NCI-H748 treated with DMSO at 0.1 percent for 48 hours (cell line): ENCODE measurements at regions not wholly inside any gene's neighbourhood (a gene's known extent, or its start where the extent isn't known, plus 50 kb on each side); places are given as distances from the start of the nearest gene placed in this dataset.

ENCODE experiments used
- DNase-seq: peaks from one replicate; lab custom pipeline; 2025; lab: John Stamatoyannopoulos, UW

DNA sequence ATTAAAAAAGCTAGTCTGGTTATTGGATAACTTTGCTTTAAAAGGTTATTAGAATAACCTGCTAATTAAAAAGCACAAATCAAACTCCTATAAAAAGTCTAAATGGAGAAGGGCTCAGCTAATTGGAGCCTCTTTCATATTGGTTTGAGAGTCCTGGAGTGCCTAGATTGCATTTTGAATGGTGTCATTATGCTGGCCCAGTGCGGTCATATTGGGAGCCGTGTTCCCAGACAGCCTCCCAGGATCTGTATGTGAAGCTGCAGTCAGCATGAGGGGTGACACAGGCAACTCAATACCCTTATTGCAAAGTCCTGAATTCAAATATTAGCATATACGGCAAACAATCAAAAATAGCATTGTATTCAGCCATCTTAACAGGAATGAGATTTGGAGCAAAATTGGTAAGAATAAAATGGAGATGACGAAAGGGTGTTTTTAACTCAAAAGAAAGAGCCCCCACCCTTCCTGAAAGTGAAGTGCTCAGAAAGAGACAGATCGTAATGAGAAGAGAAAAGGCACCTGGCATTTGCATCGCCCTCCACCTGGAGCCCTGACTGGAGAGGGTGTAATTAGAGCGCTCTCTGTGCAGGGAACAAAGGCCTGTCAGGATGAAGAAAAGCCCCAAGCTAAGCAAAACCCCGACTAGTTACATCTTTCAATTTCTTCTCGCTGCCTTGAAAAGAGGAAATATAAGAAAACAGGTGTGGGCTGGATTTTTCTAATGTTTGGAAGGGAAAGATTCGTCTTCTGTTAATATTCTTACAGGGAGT lies 621.0 kb upstream of the ADAMTS16 start:
- peak; percentile 96 for DNase-seq

- no peak for DNase-seq
Observed at GRCh38 chr5:4520559-4520958, 619.6 kb upstream of the ADAMTS16 start.

- no peak for DNase-seq
Observed at GRCh38 chr5:4523038-4523437, 617.1 kb upstream of the ADAMTS16 start.

DNA sequence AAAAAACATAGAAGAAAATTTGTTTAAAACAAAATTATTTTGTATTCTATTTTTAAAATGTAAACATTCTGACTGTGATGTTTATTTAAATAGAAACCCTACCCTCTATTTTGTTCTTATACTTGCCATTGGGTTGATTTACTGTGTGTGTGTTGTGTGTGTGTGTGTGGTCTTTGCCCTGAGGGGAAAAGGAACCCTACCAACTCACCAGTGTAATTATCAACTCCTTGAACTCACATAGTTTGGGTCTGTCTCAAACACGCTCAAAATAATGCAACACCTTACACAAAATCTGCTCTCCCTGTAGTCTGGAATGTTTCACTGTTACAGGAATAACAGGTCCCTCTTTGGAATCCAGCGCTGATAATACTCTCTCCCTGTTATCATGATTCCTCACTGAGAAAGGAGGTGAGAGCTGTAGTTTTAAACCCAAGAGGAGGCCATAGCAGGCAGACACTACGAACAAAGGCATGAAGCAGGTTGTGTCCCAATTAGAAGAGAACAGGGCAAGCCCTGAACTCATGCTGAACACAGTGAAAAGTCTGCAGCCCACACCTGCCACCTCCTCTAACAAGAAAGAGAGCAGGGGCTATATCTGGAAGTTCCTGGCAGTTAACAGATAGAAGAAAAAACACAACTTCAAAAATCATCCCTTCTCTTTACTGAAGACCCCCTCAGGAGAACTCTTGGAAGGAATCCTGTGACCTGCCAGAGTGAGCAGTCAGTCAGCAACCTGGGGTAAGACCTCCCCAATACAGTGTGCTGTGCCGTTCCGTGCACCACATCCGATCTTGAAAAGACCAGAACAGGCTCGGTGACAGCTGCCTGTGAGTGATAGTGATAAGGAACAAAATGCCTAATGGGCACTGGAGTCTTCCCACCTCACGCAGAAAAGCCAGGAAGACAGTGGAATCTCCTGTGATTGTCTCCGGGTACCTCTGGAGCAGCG lies 608.1 kb upstream of the ADAMTS16 start:
- peak; percentile 33 for DNase-seq

DNA sequence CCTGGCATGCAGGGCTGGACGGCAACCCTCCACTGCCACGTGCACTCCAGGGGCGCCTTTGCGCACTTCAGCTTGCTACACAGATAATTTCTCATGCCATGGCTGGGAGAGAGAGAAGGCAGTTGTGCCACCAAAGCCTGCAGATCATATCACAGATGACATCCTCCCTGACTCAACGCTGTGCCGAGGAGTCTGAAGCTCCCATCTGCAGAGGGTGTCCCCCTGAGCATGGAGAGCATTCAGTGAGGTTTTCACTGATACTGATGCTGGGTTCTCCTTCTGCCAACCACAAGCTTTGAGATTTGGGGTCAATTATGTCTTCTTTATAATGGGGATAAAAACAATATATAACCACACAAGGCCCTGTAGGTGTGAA lies 607.4 kb upstream of the ADAMTS16 start:
- DNase-seq: no peak

DNA sequence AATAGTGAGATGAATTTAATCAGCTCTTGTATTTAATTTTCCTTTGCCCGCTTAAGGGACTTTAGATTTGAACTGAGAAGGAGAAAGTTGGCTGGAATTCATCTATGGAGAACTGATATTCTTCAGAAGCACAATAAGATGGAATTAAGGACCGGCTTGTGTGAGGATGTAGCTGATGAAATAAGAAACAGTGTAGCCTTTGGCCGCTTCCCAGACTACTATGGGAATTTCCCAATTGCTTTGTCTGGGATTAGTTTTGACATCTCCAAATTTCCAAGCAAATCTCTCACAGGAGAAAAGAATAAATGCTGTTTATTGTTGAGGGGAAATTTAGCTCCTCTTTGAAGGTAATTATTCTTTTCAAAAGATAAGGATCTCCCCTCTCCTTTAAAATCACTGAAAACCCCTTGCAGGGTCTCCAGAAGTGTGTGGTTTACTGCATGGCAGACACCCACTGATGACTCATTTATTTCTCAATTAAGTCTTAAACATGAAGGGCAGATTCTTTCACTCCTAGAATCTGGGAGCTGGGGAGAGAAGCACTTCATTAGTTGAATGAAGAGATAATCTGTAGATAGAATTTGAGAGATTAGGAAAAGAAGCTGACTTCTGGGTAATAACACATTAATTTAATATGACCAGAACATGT lies 606.5 kb upstream of the ADAMTS16 start:
- no peak for DNase-seq

DNA sequence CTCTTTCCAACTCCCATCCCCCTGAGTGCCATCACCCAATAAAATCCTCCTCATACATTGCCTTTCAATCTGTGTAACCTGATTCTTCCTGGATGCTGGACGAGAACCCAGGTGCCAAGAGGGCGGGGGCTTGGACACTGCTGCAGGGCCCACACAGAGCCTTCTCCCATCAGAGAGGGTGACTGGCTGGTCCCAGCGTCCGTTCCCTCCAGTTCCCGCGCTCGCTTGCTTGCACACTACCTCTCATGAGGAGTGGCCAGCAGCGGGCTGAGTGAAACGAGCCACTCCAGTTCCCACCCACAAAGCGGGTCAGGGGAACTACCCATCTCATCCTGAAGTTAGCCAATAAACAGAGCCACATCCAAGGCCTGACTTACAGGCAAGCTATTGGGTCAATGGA lies 602.6 kb upstream of the ADAMTS16 start:
- DNase-seq: no peak

DNA sequence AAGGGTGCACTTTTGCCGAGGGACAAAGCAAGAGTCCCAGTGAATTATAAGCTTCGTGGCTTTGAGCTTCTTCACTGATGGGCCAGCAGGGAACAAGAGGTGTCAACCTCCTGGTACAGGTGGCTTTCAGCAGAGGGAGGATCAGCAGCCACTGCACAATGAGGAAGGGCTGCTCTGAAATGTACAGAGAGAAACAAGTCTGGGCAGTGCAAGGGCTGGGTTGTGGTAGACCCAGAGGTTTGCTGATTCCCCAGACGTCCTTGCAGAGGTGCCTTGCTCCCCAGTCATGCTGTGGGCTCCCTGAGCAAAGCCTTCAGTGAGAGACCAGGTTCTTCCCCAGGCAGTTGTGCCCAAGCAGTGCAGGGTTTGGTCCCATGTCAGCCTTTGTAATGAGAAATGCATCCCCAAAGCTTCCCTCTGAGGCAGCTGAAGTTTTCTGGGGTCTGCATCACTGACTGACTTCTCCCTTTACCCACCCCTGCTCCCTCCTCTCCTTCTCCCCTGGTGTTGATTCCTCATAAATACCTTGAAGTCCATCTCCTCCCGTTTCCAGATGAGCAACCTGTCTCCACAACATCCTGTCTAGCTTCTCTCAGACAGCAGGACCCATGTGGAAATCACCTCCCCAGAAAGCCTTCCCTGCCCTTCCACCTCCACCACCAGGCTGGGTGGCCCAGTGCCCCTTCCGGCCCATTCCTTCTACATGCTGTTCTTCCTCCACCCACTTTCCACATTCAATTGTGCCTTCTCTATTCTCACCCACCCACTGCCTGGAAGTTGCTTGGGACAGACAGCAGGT lies 599.6 kb upstream of the ADAMTS16 start:
- DNase-seq: no peak

DNA sequence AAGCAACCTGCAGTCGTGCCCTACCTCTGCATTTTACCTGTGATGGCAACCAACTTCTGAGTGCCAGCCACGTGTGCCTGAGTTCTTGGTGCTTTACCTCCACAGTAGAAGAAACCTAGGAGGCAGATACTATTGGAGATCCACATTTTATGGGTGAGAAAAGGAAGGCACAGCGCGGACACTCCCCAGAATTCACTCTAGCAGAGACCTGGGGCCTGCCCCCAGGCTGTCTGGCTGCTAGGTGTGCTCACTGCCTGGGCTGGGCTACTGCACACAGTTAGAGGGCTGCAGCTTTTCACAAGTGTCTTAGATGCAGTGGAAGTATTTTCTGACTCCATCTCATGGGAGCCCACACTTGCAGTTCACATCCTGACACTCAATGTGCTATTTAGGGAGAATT lies 598.8 kb upstream of the ADAMTS16 start:
- no peak for DNase-seq

DNA sequence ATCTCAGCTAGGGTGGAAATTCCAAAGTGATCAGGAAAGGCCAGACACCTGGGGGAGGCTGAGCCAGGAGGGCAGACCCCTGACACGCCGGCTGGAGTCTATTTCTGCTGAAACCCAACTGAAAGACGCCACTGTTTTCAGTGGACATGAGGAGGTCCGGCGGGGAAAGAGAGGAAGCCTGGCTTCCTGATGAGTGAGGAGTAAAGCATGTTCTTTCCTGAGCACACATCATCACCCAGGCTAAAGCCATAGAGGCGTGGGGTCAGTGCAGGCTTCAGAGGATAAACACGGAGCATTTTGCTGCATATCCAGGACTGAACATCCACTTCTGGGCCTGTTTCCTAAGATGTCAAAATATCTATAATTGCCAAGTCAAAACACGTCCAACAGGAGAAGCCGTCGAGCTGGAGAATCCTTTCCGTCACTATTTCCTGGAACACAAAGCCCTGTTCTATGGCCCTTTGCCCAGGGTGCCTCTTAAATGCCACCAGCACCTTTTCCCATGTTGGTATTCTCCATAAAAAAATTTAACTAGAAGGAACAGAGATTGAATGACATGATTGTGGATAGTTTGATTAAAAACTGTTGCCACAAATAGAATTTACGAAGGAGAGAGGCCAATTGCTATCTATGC lies 597.9 kb upstream of the ADAMTS16 start:
- DNase-seq: no peak

DNA sequence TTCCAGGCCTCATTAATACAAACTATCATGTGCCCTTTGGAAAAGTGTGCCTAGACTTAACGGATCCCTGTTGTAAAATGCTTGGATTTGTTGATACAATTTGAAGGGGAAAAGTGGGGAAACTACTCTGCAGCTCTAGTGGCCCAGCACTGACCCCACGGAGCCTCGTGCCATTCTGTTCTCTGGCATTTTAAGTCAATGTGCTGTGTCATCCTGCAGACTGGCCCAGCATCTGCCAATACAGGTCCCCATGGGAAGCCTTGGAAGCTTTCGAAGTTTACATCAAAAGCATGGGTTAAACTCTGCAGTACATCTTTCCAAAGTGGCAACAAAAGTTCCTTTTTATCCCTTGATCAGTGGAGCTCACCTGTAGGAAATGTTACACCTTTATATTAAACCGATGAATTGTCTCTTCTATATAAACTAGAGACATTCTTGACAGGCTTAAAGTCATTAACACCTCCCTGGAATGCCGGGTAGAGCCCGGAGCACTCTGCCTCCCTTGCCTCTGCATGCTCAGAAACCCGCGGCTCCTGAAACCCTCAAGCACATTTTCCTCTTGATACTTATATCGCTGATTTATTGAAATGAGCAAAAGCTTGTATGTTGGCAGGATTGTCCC lies 596.0 kb upstream of the ADAMTS16 start:
- no peak for DNase-seq

GRCh38 chr5:4547547-4547946 lies 592.6 kb upstream of the ADAMTS16 start:
- DNase-seq: no peak

DNA sequence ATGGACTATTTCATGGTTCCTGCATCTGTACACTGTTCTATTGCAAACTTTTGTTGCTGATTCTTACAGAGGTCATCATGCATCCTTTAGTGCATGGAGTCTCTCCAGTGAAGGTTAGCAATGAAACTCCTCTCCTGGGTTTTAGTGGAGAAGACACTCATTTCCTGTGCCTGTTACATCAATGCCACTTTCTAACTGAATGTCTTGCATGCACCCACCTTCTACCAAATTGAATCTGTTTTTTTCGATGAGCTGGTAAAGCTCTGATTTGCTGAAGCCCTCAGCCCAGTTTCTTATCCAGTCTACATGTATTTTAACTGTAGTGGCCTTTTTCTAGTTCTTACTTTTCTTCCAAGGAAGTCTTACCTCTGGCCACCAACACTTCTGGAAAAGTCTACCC lies 591.8 kb upstream of the ADAMTS16 start:
- no peak for DNase-seq

DNA sequence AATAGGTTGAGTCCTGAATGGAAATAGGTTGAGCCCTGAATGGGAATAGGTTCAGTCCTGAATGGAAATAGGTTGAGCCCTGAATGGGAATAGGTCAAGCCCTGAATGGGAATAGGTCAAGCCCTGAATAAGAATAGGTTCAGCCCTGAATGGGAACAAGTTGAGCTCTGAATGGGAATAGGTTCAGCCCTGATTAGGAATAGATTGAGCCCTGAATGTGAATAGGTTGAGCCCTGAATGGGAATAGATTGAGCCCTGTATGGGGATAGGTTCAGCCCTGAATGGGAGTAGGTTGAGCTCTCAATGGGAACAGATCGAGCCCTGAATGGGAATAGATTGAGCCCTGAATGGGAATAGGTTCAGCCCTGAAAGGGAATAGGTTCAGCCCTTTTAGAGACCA lies 590.8 kb upstream of the ADAMTS16 start:
- DNase-seq: no peak

GRCh38 chr5:4551034-4551433 lies 589.1 kb upstream of the ADAMTS16 start:
- no peak for DNase-seq

DNA sequence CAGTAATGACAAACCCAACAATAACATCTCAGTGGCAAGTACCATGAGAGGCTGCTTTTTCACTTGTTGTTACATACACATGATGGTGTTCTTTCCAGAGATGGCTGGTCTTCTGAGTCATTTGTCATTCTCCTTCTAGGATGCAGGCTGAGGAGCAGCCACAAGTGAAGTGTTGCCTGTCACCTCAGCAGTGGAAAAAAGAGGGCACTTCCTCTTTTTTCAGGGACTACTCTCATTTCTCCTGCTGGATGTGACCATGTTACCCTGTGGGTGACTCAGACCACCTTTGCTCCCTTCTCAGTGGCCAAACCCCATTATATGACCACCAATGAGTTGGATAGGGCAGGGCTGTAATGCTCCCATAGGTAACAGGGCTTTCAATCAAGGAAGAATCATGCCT lies 587.0 kb upstream of the ADAMTS16 start:
- DNase-seq: no peak

DNA sequence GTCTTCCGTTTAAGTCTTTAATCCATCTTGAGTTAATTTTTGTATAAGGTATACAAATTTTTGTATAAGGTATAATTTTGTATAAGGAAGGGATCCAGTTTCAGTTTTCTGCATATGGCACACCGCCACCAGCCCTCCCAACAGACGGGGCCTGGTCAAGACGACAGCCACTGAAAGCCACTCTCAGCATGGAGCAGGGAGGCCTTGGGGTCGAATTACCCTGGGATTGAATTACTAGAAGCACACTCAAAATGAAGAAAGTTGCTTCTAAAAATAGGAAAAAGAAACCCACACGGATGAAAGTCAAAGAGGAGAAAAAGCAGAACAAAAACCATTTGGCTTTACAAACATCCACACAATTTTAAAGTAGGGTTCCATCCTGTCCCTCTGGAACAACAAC lies 586.2 kb upstream of the ADAMTS16 start:
- peak; percentile 60 for DNase-seq

- no peak for DNase-seq
Observed at GRCh38 chr5:4555725-4556285, 584.3 kb upstream of the ADAMTS16 start.

- no peak for DNase-seq
Observed at GRCh38 chr5:4561403-4561802, 578.7 kb upstream of the ADAMTS16 start.

- peak; percentile 66 for DNase-seq
Observed at GRCh38 chr5:4563400-4563799, 576.7 kb upstream of the ADAMTS16 start.
